Hypothalamus (tissue), 51 donors: ENCODE measurements at regions not wholly inside any gene's neighbourhood (a gene's known extent, or its start where the extent isn't known, plus 50 kb on each side); places are given as distances from the start of the nearest gene placed in this dataset.
A peak's percentile ranks its signal among the peaks of the same experiment; 100 is the strongest.
"Not testable (repeated sequence)": the region's sequence is repeated elsewhere in the genome, so short reads cannot be mapped to it uniquely, and the experiment has no call there.

Experiments used
- DNase-seq, 51 donors: peaks; one replicate each; lab custom pipeline; 2025; lab: John Stamatoyannopoulos, UW

DNA sequence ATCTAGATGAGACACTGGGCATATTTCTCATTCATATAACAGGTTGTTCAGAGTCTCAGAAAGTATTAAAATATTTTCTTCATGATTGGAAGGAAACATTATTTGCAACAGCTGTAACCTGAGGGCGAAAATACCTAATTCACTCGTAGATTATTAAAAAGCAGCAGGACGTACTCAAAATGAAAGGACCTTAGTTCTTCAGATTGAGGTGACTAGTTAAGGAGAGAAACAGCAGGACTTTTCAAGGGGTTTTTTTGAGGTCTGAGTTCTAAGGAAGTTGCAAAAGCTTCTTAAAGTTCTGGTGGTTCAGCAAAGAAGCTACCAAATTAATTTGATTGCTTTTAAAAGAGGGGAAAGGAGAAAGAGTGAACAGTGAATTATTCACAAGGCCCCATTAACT is 174.9 kb downstream of the TMEM161B start:
- DNase-seq: peak in 1 of 51 donors; percentile 47

- peak in 14 of 51 donors; percentile 11 to 63 (median 34) for DNase-seq
Observed at GRCh38 chr5:88092958-88093605, 175.6 kb downstream of the TMEM161B start.

DNA sequence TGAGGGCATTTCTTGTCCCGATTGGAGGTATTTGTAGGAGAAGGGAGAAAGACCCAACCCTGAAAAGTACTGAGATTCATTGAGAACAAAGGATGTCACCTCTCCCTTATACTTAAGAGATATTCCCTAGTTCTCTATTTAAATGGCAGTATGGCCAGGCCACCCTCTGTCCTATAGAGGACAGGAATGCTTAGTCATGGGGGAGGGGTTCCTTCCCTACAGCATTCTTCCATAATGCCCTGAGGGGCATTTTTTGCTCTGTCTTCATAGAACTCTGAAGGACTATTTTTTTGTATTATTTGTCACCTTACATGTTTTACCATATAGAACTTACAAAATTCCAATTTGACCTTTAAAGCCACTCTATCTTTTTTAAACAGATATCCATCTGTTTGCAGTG is 176.3 kb downstream of the TMEM161B start:
- DNase-seq: no peak

DNA sequence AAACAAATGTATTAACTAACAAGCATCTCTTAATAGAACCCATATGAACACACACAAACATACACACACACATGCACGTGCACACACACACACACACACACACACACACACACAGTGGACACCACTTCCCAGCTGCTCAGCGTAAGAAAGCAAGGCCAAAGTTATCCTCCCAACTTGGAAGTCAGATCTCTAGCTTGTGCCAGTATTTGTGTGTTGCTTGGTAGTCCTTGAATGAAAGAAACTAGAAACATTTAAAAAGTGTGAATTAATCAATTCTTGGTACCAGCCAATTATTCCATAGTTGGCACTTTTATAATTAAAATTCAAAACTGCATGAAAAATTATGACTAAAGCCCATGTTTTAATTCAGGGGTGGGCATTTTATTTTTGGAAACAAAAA is 178.1 kb downstream of the TMEM161B start:
- DNase-seq: peak in 3 of 51 donors; percentile 5 to 22 (median 11)

- peak in 1 of 51 donors; percentile 8 for DNase-seq
Observed at GRCh38 chr5:88089719-88090390, 178.8 kb downstream of the TMEM161B start.

DNA sequence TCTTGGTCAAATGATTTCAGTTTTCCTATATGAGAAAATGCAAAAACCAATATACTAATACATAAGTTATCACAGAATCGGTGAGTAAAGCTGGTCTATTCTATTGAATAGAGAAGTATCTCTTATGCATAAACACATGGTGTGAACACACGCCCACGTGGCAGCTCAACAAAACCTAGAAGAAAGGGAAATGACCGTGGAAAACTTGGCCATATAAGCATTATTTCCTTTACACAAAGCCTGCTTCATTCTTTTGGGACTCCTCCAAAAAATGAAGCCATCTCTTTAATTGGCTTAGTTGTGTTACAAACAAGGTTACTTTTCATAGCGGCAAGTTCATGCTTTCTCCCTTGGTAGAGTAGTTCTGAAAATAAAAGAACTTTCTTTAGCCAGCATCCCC is 183.2 kb downstream of the TMEM161B start:
- no peak for DNase-seq

- no peak for DNase-seq
Observed at GRCh38 chr5:88081877-88082276, 186.8 kb downstream of the TMEM161B start.

DNA sequence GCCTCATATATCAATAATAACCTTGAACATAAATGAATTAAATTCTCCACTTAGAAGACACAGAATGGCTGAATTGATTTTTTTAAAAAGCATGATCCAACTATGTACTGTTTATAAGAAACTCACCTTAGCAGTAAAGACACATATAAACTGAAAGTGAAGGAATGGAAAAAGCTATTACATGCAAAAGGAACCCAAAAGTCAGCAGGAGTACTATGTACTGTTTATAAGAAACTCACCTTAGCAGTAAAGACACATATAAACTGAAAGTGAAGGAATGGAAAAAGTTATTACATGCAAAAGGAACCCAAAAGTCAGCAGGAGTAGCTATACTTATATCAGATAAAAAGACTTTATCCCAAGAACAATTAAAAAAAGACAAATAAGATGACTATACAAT is 204.8 kb downstream of the TMEM161B start:
- DNase-seq: no peak

DNA sequence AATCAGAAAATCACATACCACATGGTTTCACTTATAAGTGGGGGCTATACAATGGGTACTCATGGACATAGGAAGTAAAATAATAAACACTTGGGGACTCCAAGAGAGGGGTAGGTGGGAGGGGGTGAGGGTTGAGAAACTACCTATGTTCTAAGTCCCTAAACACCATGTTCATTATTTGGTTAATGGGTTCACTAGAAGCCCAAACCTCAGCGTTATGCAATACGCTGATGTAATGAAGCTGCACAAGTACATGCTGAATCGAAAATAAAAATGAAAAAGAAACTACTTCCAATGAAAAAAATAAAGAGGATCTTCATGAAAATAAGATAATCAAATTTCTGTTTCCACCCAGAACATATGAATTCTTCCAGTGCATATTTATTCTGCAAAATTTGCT is 208.5 kb downstream of the TMEM161B start:
- no peak for DNase-seq

DNA sequence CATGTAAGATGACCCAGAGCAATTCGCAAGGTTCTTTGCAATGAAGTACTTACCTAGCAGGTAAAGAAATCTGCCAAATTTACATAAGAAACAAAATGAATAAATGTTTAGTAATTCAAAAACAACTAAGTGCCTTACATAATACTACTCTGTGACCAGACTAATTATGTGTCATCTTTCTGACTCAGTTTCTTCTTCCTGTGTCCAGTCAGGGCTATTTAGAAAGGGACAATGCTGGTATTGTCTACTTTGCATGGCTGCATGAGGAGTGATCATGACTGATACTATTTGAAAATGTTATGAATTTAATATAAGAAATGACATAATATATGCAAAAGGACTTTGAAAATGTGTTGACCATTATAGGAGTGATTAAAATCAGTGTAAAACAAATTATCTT is 210.0 kb downstream of the TMEM161B start:
- DNase-seq: no peak

GRCh38 chr5:88052468-88052867 is 216.2 kb downstream of the TMEM161B start:
- not testable (repeated sequence) for DNase-seq

DNA sequence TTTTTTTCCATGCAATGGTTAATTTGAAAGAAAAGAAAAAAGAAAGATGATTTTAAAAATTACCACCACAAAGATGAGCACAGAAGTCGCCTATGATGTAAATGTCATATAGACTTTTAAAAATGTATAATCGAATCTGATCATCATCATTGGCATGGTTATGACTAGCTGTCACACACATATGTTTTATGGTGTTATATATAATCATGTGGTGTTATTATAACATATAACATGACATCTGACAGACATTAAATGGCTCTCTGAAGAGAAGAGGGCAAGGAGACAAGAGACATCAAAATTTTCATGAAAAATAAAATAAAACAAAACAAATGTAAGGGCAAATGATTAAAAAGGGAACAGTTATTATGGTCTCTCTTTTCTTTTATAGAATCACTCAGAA is 217.5 kb downstream of the TMEM161B start:
- no peak for DNase-seq

GRCh38 chr5:88049737-88050136 is 218.9 kb downstream of the TMEM161B start:
- no peak for DNase-seq

DNA sequence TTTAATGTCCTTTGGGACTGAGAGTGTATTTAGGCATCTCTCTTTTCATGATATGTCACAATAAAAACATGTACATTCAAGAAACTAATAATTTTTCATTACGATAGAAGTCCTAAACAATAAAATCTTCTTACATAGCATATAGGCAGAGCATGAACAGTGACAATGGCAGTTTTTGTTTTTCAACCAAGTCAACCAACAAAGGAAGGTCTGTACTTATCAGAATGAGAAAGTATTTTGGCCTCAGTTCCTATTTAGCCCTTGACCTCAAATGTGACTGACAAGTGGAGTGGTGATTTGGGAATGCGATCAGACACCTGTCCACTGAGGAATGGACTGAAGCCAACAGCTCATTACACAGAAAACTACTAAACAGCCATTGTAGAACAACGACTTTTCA is 219.5 kb downstream of the TMEM161B start:
- DNase-seq: peak in 2 of 51 donors; percentile 0 to 4

DNA sequence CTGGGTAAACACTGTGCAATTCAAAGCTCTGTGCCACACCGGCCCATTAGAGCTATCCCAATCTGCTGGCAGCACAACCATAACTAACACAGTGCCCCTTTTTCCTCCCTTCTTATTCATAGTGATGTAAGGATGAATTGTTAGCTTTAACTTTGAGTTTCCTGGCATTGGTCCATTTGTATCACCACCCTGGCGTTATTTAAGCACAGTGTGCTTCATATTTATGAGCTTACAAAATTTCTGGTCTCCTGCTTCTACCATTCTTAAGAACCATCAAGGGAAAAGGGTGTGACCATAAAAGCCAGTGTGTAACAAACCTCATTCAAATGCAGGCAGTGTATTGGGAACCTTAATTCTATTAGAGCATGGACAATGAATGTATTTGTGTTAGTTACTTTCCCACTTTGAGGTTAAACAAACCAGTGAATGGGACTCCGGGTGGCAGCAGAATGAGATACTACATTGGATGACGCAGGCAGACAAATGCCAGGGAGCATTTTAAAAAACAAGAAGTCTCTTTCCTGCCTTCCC is 222.6 kb downstream of the TMEM161B start:
- peak in 32 of 51 donors; percentile 2 to 89 (median 40) for DNase-seq

GRCh38 chr5:88045165-88045564 is 223.5 kb downstream of the TMEM161B start:
- DNase-seq: peak in 11 of 51 donors; percentile 0 to 44 (median 9)

- DNase-seq: no peak
Observed at GRCh38 chr5:88034520-88034919, 234.1 kb downstream of the TMEM161B start.

DNA sequence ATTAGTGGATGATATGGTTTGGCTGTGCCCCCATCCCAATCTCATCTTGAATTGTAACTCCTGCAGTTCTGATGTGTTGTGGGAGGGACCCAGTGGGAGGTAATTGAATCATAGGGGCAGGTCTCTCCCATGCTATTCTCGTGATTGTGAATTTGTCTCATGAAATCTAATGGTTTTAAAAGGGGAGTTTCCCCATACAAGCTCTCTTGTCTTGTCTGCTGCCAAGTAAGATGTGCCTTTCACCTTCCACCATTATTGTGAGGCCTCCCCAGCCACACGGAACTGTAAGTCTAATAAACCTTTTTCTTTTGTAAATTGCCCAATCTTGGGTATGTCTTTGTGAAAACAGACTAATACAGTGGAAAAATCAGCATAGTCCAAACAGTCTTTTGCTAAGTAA is 235.5 kb downstream of the TMEM161B start:
- no peak for DNase-seq

- no peak for DNase-seq
Observed at GRCh38 chr5:88029011-88029410, 239.6 kb downstream of the TMEM161B start.

DNA sequence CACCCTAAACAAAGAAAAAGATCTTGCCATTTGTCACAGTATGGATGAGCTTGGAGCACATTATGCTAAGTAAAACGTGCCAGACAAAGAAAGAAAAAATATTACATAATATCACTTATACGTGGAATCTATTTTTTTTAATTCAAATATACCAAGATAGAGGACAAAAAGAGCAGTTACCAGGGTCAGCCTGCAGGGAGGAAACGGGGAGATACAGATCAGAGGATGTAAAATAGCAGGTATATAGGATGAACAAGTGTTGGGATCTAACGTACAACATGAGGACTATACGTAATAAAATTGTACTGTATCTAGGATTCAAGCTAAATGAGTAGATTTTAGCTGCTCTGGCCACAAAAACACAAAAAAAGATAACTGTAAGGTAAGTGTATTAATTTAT is 247.5 kb downstream of the TMEM161B start:
- no peak for DNase-seq

DNA sequence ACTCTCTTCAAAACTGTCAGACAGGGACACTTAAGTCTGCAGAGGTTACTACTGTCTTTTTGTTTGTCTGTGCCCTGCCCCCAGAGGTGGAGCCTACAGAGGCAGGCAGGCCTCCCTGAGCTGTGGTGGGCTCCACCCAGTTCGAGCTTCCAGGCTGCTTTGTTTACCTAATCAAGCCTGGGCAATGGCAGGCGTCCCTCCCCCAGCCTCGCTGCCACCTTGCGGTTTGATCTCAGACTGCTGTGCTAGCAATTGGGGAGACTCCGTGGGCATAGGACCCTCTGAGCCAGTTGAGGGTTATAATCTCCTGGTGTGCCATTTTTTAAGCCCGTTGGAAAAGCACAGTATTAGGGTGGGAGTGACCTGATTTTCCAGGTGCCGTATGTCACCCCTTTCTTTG is 253.7 kb downstream of the TMEM161B start:
- not testable (repeated sequence) for DNase-seq

DNA sequence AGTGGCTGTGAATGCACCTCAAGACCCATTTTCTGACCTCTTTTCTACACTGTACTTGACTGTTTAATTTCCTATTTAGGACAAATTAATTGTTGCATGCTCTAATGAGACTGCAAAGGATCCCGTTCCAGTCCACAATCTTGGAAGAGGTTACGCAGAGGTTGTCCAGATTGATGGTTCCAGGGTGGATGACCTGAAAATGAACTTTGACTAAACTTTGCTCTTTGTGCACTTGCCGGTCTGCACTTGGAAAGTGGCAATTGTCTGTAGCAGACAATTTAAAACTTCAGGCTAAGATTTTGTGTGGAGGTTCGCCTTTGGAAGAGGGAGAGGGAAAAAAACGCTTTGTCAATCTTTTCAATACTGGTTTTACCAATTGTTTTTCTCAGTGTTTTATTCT is 267.8 kb downstream of the TMEM161B start:
- DNase-seq: no peak
